Ecto neural progenitor cell (in vitro differentiated cells): ENCODE measurements at regions not wholly inside any gene's neighbourhood (a gene's known extent, or its start where the extent isn't known, plus 50 kb on each side); places are given as distances from the start of the nearest gene placed in this dataset.

Experiments
- DNase-seq: peaks from one replicate; pipeline ENCODE4 v3.0.0-alpha.2; 2018; ENCODE audit warnings: low spot score

DNA sequence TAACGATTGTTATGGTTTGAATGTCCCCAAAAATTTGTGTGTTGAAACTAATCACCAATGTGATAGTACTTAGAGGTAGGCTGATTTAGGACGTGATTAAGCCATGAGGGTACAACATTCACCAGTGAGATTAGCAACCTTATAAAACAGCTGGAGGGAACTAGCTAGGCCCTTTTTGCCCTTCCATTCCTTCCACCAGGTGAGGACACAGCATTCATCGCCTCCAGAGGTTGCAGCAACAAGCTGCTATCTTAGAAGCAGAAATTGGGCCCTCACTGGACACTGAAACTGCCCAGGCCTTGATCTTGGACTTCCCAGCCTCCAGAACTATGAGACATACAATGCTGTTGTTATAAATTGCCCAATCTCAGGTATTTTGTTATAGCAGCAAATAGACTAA lies 340.7 kb upstream of the JARID2 start:
- no peak for DNase-seq

DNA sequence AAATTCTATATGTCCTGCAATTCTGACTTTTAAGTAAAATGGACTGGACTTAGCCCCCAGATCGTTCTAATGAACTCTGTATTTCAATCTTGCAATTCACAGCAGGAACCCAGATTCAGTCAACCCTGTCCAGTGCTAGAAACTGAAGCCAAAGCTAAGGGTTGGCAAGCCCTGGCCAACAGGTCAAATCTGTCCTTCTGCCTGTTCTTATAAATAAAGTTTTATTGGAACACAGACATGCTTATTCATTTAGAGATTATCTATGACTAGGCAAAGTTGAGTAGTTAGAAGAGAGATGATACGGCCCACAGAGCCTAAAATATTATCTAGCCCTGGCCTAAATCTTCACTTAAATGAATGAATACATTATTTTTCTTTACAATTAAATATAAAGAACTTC lies 339.2 kb upstream of the JARID2 start:
- no peak for DNase-seq

DNA sequence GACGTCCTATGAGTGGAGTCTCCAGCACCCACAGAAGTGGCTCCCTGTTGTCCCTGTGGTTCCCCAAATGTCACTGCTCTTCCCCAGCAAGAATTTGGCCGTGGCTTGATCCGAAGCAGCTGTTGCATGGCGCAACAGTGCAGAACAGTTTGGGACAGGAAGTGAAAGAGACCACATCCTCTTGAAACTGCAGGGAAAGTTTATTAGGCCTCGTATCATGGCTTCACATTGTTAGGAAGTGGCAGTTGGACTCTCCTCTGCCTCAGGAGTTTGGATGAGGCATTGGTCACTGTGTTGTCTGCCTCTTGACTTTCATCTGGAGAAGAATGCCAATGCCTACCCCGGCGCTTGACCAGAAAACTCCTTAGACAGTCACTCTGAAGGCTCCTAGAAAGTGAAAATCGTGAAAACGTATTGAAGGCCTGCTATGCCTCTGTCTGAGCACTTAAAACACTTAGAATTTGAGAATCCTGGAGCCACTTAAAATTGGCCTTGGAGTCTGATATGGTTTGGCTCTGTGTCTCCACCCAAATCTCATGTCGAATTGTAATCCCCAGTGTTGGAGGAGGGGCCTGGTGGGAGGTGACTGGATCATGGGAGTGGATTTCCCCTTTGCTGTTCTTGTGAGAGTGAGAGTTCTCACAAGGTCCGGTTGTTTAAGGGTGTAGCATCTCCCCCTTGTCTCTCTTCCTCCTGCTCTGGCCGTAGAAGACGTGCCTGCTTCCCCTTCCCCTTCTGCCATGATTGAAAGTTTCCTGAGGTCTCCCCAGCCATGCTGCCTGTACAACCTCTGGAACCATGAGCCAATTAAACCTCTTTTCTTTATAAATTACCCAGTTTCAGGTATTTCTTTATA lies 334.9 kb upstream of the JARID2 start:
- DNase-seq: no peak

DNA sequence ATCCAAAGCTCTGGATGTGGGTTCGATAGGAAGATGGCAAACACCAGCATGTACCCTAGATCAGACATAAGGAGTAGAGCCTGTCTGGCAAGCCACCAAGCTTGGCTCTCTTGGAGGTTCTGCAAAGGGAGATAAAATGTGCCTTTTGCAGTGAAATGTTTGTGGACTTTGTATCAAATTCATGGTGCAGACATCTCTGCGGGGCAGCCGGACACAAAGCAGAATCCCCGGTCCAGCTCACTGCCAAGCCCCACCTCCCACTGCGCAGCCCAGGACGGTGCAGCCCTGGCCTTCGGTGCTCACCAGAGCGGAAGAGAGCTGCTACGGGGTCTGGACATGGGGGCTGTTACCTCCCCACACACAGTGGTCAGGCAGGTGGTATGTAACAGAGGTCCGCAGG lies 333.6 kb upstream of the JARID2 start:
- no peak for DNase-seq

DNA sequence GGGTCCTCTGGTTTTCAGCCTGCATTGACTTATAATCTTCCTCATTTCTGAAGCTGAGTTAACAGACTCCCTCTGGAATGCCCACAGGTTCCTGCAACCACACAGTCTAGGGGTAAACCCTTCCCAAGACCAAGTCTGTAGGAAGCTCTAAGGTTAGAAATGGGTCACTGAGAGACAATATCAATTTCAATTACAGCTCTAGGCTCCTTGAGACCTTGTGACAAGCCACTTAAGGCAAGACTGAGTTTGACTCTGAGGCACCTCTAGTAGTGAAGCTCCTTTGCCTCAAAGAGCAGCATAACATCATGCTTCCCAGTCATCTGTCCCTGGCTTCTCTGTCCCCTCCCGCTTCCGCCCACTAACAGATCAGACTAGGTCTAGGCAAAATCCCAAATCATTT lies 333.2 kb upstream of the JARID2 start:
- DNase-seq: no peak

- DNase-seq: no peak
These were observed 331.9 kb upstream of the JARID2 start for GRCh38 chr6:14913931-14914330.

DNA sequence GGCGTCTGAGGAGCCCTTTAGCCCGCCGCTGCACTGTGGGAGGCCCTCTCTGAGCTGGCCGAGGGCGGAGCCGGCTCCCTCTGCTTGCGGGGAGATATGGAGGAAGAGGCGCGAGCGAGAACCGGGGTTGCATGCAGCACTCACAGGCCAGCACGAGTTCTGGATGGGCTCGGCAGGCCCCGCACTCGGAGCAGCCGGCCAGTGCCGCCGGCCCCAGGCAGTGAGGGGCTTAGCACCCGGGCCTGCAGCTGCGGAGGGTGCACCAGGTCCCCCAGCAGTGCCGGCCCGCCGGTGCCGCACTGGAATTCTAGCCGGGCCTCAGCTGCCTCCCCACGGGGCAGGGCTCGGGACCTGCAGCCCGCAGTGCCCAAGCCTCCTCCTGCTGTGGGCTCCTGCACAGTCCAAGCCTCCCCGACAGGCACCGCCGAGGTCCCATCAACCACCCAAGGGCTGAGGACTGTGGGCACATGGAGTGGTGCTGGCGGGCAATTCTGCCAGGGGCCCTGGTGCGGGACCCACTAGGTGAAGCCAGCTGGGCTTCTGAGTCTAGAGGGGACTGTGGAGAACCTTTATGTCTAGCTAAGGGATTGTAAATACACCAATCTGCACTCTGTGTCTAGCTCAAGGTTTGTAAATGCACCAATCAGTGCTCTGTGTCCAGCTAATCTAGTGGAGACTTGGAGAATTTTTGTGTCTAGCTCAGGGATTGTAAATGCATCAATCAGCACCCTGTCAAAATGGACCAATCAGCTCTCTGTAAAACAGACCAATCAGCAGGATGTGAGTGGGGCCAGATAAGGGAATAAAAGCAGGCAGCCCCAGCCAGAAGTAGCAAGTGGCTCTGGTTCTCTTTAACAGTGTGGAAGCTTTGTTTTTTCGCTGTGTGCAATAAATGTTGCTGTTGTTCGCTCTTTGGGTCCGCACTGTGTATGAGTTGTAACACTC lies 329.7 kb upstream of the JARID2 start:
- no peak for DNase-seq

- no peak for DNase-seq
These were observed 328.6 kb upstream of the JARID2 start for GRCh38 chr6:14917109-14917910.

DNA sequence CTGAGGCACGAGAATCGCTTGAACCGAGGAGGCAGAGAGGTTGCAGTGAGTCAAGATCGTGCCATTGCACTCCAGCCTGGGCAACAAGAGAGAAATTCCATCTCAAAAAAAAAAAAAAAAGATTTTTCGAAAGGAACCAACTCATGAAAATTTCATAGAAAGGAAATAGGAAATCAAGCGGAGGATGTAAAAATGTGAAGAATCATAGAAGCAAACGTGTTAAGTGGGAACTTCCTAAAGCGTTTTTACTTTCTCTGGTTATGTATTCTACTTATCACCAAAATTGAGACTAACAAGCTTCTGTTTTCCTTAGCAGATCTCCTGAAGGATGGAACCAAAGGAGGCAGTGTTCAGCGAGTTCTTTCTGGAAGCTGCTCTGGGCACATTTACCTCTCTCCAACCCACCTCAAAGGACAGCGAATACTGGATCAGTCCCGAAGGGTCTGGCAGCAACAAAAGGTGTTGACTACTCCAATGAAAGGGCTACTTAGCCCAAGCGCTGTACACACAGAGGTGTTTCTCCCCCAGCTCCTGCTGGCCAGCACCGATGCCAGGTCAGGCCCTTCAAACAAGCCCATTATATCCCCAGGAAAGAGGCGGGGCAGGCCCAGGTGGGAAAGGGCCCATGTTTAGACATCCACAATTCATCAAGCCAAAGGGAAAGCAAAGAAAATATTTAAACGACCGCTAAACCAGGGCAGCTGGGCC lies 327.5 kb upstream of the JARID2 start:
- no peak for DNase-seq

- DNase-seq: no peak
These were observed 326.7 kb upstream of the JARID2 start for GRCh38 chr6:14919038-14919670.

DNA sequence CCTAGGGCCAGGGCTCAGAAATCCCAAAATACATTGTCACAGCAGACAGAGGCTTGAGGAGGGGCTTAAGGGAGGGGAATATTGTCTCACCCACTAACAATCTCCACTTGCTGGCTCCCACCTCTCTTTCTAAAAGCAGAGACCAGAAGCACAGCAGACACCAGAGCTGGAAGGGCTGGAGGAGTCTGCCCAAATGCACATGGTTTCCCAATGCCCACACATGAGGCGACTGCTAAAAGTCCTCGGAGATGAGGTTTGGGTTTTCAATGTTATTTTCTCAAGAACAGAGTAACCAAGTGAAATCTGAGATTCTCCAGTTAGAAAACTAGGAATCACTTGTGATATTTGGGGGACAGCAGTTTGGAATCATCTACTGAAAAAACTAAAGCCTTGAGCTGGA lies 325.6 kb upstream of the JARID2 start:
- DNase-seq: no peak

GRCh38 chr6:14921170-14921569 lies 324.7 kb upstream of the JARID2 start:
- no peak for DNase-seq

- no peak for DNase-seq
These were observed 323.8 kb upstream of the JARID2 start for GRCh38 chr6:14921878-14922671.

GRCh38 chr6:14922706-14923460 lies 323.0 kb upstream of the JARID2 start:
- no peak for DNase-seq

DNA sequence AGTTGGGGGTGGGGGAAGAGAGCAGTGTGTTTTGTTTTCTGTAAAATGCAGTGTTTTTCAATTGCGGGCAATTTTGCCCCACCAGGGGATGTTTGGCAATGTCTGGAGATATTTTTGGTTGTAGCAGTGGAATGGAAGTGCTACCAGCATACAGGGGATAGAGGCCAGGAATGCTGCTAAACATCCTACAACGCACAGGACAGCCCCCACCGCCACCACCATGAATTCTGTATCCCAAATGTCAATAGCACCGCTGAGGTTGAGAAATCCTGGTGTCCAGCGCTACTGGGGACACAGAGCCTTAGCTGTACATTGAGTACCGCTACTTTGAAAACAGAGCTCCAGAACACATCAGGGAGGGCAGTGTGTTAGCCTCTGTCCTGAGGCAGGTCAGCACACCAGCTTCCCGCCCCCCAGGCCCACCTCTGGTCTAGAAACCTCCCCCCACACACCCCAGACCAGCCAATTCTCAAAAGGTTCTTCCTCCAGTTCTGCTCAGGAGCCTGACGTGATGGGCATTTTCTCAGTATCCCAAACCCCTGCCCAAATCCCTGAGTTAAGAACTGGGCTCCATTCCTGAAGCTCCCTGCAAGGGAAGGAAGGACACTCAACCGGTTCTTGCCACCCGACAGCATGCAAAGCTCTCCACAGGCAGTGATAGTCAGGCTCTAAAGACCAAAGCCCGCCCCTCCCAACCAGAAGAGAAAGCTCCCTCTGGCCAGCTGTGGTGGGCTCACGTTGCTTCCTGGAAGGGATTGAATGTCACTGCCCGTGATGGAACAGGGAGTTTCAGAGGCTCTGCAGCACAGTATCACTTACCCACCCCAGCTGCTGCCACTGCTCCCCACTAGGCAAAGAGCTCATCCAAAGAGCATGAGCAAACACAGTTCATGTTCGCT lies 321.5 kb upstream of the JARID2 start:
- peak; percentile 73 for DNase-seq

DNA sequence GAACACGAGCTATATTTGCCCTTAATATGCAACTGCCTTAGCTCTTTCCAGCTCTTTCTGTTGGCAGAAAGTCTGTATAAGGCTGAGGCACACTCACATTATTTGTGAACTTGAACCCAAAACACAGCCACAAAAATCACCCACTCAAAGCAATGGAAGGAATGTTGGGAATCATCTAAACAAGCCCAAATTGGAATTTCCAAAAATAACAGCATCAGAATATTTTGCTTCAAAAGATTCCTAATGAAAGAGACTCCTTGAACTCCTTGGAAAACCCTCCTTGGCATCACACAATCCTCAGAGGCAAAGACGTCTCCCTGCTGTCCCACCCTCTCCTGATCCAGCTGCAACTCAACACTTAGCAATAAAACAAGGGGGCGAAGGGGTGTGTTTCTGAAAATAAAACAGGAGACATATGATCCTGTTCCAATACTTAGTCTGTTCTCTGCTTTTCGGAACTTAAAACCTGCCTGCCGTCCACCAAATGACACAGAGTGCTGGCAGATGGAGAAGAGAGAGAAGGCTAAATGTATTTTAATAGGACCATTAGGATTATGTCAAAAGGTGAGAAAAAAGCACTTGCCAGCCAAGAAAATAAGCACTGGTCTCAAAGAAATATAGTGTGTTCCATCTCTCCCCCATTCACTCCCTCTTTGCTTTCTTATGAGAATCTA lies 320.7 kb upstream of the JARID2 start:
- DNase-seq: no peak

DNA sequence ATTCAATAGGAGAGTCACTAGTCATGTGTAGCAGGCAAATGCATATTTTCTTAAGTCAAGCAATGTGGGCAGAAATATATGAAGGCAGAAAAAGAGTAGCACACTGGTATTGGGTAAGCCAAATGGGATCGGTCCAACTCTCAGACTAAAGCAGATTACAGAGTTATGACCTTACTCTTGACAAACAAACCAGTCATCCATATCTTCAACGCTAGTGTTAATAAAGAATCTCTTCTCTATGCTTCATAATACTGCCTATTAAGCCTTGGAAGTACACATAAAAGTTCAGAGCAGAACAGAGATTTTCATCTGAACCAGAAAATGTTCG lies 320.2 kb upstream of the JARID2 start:
- no peak for DNase-seq

GRCh38 chr6:14927398-14927797 lies 318.5 kb upstream of the JARID2 start:
- DNase-seq: no peak
